ENCODE measurements at regions not wholly inside any gene's neighbourhood (a gene's known extent, or its start where the extent isn't known, plus 50 kb on each side); places are given as distances from the start of the nearest gene placed in this dataset.

GRCh38 chr6:159590835-159591234 is 102.2 kb downstream of the SOD2 start:
- Histone ChIP-seq H3K9ac (ENCODE audit: low read length) (no peak overlapping the region), H3K4me3 (ENCODE audit: low read length) (no peak overlapping the region), H2AFZ (ENCODE audit: low read length) (no peak overlapping the region), H3K79me2 (ENCODE audit: low read length) (no peaks in the 10 kb centered on the region), H3K27ac (ENCODE audit: low read length) (no peak overlapping the region), H3K36me3 (ENCODE audit: insufficient read depth, low read length) (no peaks in the 10 kb centered on the region), H3K4me1 (ENCODE audit: low read length) (no peaks in the 10 kb centered on the region; the same call in 1 of the 2 replicates), H3K9me3 (ENCODE audit: low read length) (no peaks in the 10 kb centered on the region), H3K4me2 (ENCODE audit: low read depth, low read length, poor library complexity, severe bottlenecking) (no peak overlapping the region), H4K20me1 (ENCODE audit: insufficient read depth, low read depth, low read length) (no peaks in the 10 kb centered on the region), H3K9me2 (replicated peaks; ENCODE audit: insufficient read depth, low read length) (no peaks in the 10 kb centered on the region), H3K27me3 (ENCODE audit: low read length) (no peaks in the 10 kb centered on the region)
- no peak for DNase-seq

DNA sequence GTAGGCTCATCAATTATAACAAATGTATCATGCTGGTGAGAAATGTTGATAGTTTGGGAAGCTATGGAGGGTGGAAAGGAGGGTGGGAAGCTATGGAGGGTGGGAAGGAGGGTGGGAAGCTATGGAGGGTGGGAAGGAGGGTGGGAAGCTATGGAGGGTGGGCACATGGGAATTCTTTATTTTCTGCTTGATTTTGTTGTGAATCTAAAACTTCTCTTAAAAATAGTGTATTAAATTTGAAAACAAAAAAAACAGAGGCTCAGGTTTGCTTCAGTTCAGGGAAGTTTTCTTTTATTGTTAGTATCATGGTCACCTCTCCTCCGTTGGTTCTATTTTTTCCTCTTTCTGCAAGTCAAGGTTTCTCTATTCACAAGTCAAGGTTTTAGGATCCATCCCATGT is 106.4 kb downstream of the SOD2 start:
- Histone ChIP-seq H3K27me3 (ENCODE audit: low read length) (no peaks in the 10 kb centered on the region), H2AFZ (ENCODE audit: low read length) (no peak overlapping the region), H3K27ac (ENCODE audit: low read length) (no peak overlapping the region), H3K36me3 (ENCODE audit: insufficient read depth, low read length) (no peaks in the 10 kb centered on the region), H3K9me3 (ENCODE audit: low read length) (no peaks in the 10 kb centered on the region), H4K20me1 (ENCODE audit: insufficient read depth, low read depth, low read length) (no peaks in the 10 kb centered on the region), H3K4me1 (ENCODE audit: low read length) (no peaks in the 10 kb centered on the region), H3K4me3 (ENCODE audit: low read length) (no peak overlapping the region), H3K4me2 (ENCODE audit: low read depth, low read length, poor library complexity, severe bottlenecking) (no peak overlapping the region), H3K79me2 (ENCODE audit: low read length) (no peaks in the 10 kb centered on the region), H3K9me2 (replicated peaks; ENCODE audit: insufficient read depth, low read length) (no peaks in the 10 kb centered on the region), H3K9ac (ENCODE audit: low read length) (no peak overlapping the region)
- DNase-seq: no peak

DNA sequence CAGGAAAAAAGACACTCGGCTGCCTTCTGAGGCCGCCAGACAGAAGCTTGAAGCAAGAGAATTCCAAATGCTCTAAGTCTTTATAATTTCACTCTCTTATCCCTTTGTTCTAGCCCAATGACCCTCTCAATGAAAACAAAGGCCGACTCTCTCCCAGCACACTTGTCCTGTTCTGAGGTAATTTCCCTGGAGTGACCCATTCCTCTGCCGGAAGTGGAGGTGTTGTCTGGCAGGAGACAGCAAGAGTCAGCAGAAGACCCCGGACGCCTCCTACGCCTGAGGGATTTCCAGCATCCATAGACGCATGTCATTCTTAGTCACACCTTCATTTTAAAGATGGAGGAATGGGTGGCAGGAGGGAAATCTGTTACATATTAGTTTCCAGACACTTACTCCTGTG is 110.3 kb downstream of the SOD2 start:
- Histone ChIP-seq H3K36me3 (ENCODE audit: insufficient read depth, low read length) (no peaks in the 10 kb centered on the region), H2AFZ (ENCODE audit: low read length) (no peak overlapping the region), H3K27me3 (ENCODE audit: low read length) (no peaks in the 10 kb centered on the region), H3K9ac (ENCODE audit: low read length) (no peak overlapping the region), H3K9me3 (ENCODE audit: low read length) (no peaks in the 10 kb centered on the region), H3K27ac (ENCODE audit: low read length) (no peak overlapping the region), H3K9me2 (replicated peaks; ENCODE audit: insufficient read depth, low read length) (no peaks in the 10 kb centered on the region), H4K20me1 (ENCODE audit: insufficient read depth, low read depth, low read length) (no peaks in the 10 kb centered on the region), H3K4me3 (ENCODE audit: low read length) (no peak overlapping the region), H3K4me1 (ENCODE audit: low read length) (no peaks in the 10 kb centered on the region), H3K79me2 (ENCODE audit: low read length) (no peaks in the 10 kb centered on the region), H3K4me2 (ENCODE audit: low read depth, low read length, poor library complexity, severe bottlenecking) (no peak overlapping the region)
- DNase-seq: no peak

DNA sequence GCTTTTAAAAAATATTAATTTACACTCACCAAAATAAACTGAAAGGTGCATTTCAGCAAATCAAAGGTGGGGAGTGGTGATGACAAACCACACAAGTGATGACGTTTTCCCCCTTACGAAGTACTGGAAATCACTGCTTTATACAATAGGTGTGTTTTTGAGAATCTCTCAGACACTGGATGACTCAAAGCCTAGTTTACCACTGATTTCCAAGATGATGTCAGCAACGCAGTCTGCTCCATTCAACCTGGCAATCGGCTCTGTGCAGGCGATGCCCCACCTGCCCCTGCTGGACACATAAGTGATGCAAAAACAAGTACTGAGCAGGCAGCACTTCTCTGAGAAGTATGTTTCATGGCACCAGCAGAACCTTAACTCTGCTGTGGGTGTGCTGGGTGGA is 114.4 kb downstream of the SOD2 start:
- no peaks in the 10 kb centered on the region for H3K79me2 ChIP-seq (ENCODE audit: low read length)
- no peaks in the 10 kb centered on the region for H3K27me3 ChIP-seq (ENCODE audit: low read length)
- no peaks in the 10 kb centered on the region for H3K9me3 ChIP-seq (ENCODE audit: low read length)
- H3K4me3 ChIP-seq (ENCODE audit: low read length): no peak overlapping the region
- no peak overlapping the region for H3K27ac ChIP-seq (ENCODE audit: low read length)
- no peak overlapping the region for H3K9ac ChIP-seq (ENCODE audit: low read length)
- no peak overlapping the region for H3K4me2 ChIP-seq (ENCODE audit: low read depth, low read length, poor library complexity, severe bottlenecking)
- H4K20me1 ChIP-seq (ENCODE audit: insufficient read depth, low read depth, low read length): no peaks in the 10 kb centered on the region
- no peak for DNase-seq
- no peaks in the 10 kb centered on the region for H3K4me1 ChIP-seq (ENCODE audit: low read length)
- no peaks in the 10 kb centered on the region for H3K9me2 ChIP-seq (replicated peaks; ENCODE audit: insufficient read depth, low read length)
- H2AFZ ChIP-seq (ENCODE audit: low read length): no peak overlapping the region
- no peaks in the 10 kb centered on the region for H3K36me3 ChIP-seq (ENCODE audit: insufficient read depth, low read length)

DNA sequence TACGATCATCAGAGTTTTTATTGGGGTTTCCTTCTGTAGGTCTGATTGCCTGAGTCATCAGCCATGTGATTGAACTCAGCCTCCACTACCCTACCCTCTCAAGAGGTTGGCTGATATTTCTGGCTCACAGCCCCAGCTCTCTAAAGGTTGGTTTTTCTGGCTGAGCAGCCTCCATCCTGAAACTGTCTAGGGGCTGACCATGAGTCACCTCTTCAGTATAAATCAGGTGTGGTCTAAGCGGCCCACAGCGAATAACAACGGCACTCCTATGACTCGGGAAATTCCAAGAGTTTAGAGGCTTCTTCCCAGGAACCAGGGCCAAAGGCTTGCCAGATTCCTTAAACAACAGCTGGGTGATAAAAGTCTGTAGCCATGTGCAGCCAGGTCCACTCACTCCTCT is 115.5 kb downstream of the SOD2 start:
- Histone ChIP-seq H3K36me3 (ENCODE audit: insufficient read depth, low read length) (no peaks in the 10 kb centered on the region), H3K4me1 (ENCODE audit: low read length) (no peaks in the 10 kb centered on the region), H3K79me2 (ENCODE audit: low read length) (no peaks in the 10 kb centered on the region), H3K4me2 (ENCODE audit: low read depth, low read length, poor library complexity, severe bottlenecking) (no peak overlapping the region), H3K27me3 (ENCODE audit: low read length) (no peaks in the 10 kb centered on the region), H3K9me2 (replicated peaks; ENCODE audit: insufficient read depth, low read length) (no peaks in the 10 kb centered on the region), H4K20me1 (ENCODE audit: insufficient read depth, low read depth, low read length) (no peaks in the 10 kb centered on the region), H3K4me3 (ENCODE audit: low read length) (no peak overlapping the region), H3K9ac (ENCODE audit: low read length) (no peak overlapping the region), H3K9me3 (ENCODE audit: low read length) (no peaks in the 10 kb centered on the region), H2AFZ (ENCODE audit: low read length) (no peak overlapping the region), H3K27ac (ENCODE audit: low read length) (no peak overlapping the region)
- DNase-seq: no peak

GRCh38 chr6:159572439-159573110 is 120.5 kb downstream of the SOD2 start:
- no peaks in the 10 kb centered on the region for H3K27me3 ChIP-seq (ENCODE audit: low read length)

GRCh38 chr6:159565181-159565710 is 127.8 kb downstream of the SOD2 start:
- H3K4me3 ChIP-seq (ENCODE audit: low read length): no peak overlapping the region
- H3K9me2 ChIP-seq (replicated peaks; ENCODE audit: insufficient read depth, low read length): no peaks in the 10 kb centered on the region

More at GRCh38 chr6:159572439-159573110, 120.5 kb downstream of the SOD2 start:
- H3K36me3 ChIP-seq (ENCODE audit: insufficient read depth, low read length): no peaks in the 10 kb centered on the region
- H3K27ac ChIP-seq (ENCODE audit: low read length): no peak overlapping the region
- H3K4me1 ChIP-seq (ENCODE audit: low read length): no peaks in the 10 kb centered on the region
- no peak overlapping the region for H2AFZ ChIP-seq (ENCODE audit: low read length)
- no peaks in the 10 kb centered on the region for H3K9me2 ChIP-seq (replicated peaks; ENCODE audit: insufficient read depth, low read length)
- H3K4me3 ChIP-seq (ENCODE audit: low read length): no peak overlapping the region
- H3K4me2 ChIP-seq (ENCODE audit: low read depth, low read length, poor library complexity, severe bottlenecking): no peak overlapping the region
- H3K9ac ChIP-seq (ENCODE audit: low read length): no peak overlapping the region
- no peaks in the 10 kb centered on the region for H4K20me1 ChIP-seq (ENCODE audit: insufficient read depth, low read depth, low read length)
- no peak for DNase-seq
- peaks cover 10% of the 10 kb centered on the region for H3K9me3 ChIP-seq (ENCODE audit: low read length)
- no peaks in the 10 kb centered on the region for H3K79me2 ChIP-seq (ENCODE audit: low read length)

GRCh38 chr6:159564456-159564855 is 128.6 kb downstream of the SOD2 start:
- Histone ChIP-seq H3K4me3 (ENCODE audit: low read length) (no peak overlapping the region), H3K79me2 (ENCODE audit: low read length) (no peaks in the 10 kb centered on the region), H3K36me3 (ENCODE audit: insufficient read depth, low read length) (no peaks in the 10 kb centered on the region), H3K9ac (ENCODE audit: low read length) (no peak overlapping the region), H4K20me1 (ENCODE audit: insufficient read depth, low read depth, low read length) (no peaks in the 10 kb centered on the region), H3K27me3 (ENCODE audit: low read length) (no peaks in the 10 kb centered on the region), H2AFZ (ENCODE audit: low read length) (no peak overlapping the region), H3K27ac (ENCODE audit: low read length) (no peak overlapping the region), H3K9me3 (ENCODE audit: low read length) (peaks cover 3% of the 10 kb centered on the region; the same call in 1 of the 2 replicates), H3K4me2 (ENCODE audit: low read depth, low read length, poor library complexity, severe bottlenecking) (no peak overlapping the region), H3K9me2 (replicated peaks; ENCODE audit: insufficient read depth, low read length) (no peaks in the 10 kb centered on the region), H3K4me1 (ENCODE audit: low read length) (no peaks in the 10 kb centered on the region)
- DNase-seq: no peak

More at GRCh38 chr6:159565181-159565710, 127.8 kb downstream of the SOD2 start:
- no peak overlapping the region for H3K9ac ChIP-seq (ENCODE audit: low read length)
- H3K9me3 ChIP-seq (ENCODE audit: low read length): peaks cover 10% of the 10 kb centered on the region
- H3K4me2 ChIP-seq (ENCODE audit: low read depth, low read length, poor library complexity, severe bottlenecking): no peak overlapping the region
- H2AFZ ChIP-seq (ENCODE audit: low read length): no peak overlapping the region
- no peaks in the 10 kb centered on the region for H3K4me1 ChIP-seq (ENCODE audit: low read length)
- no peaks in the 10 kb centered on the region for H4K20me1 ChIP-seq (ENCODE audit: insufficient read depth, low read depth, low read length)
- H3K27ac ChIP-seq (ENCODE audit: low read length): no peak overlapping the region
- H3K36me3 ChIP-seq (ENCODE audit: insufficient read depth, low read length): no peaks in the 10 kb centered on the region
- no peaks in the 10 kb centered on the region for H3K27me3 ChIP-seq (ENCODE audit: low read length)
- DNase-seq: no peak
- no peaks in the 10 kb centered on the region for H3K79me2 ChIP-seq (ENCODE audit: low read length)

All from Karpas-422 (cell line).